Mesenchymal stem cell (in vitro differentiated cells and primary cell): ENCODE measurements at regions not wholly inside any gene's neighbourhood (a gene's known extent, or its start where the extent isn't known, plus 50 kb on each side); places are given as distances from the start of the nearest gene placed in this dataset.

Source experiments
- DNase-seq: peaks from one replicate; pipeline ENCODE4 v3.0.0-alpha.2; 2013
- H2AFZ ChIP-seq: one replicate; pipeline ENCODE4 v1.6.1; 2013; ENCODE audit warnings: low read depth, mild to moderate bottlenecking, control low read depth, inconsistent platforms, low read length, moderate library complexity
- H2AK5ac ChIP-seq: 2 replicates; pipeline ENCODE4 v1.6.1; 2013; ENCODE audit warnings: low read length, moderate library complexity, mild to moderate bottlenecking, inconsistent platforms; ENCODE audit not compliant: severe bottlenecking
- H2BK120ac ChIP-seq: one replicate; pipeline ENCODE4 v1.6.1; 2013; ENCODE audit warnings: low read depth, mild to moderate bottlenecking, inconsistent platforms, low read length, moderate library complexity
- H2BK12ac ChIP-seq, 2 experiments: one replicate each; pipeline ENCODE4 v1.6.1; 2013; ENCODE audit warnings: inconsistent platforms in 2 of 2, low read length in 2 of 2, mild to moderate bottlenecking in 2 of 2, moderate library complexity in 2 of 2, control low read depth in 1 of 2
- H2BK15ac ChIP-seq: one replicate; pipeline ENCODE4 v1.6.1; 2013; ENCODE audit warnings: mild to moderate bottlenecking, low read depth, inconsistent platforms; ENCODE audit not compliant: poor library complexity, severe bottlenecking
- H2BK5ac ChIP-seq: 2 replicates; pipeline ENCODE4 v1.6.1; 2013; ENCODE audit warnings: low read depth, mild to moderate bottlenecking, low read length, control low read depth, inconsistent platforms; ENCODE audit not compliant: poor library complexity, severe bottlenecking
- H3K14ac ChIP-seq, 2 experiments: one replicate each; pipeline ENCODE4 v1.6.1; 2013; ENCODE audit warnings: inconsistent platforms in 2 of 2, low read length in 2 of 2, control low read depth in 1 of 2, mild to moderate bottlenecking in 1 of 2, moderate library complexity in 1 of 2
- H3K18ac ChIP-seq, 2 experiments: one replicate each; pipeline ENCODE4 v1.6.1; 2013; ENCODE audit warnings: inconsistent platforms in 2 of 2, low read length in 2 of 2, control low read depth in 1 of 2, low read depth in 1 of 2, mild to moderate bottlenecking in 1 of 2
- H3K23ac ChIP-seq, 2 experiments: one replicate each; pipeline ENCODE4 v1.6.1; 2013; ENCODE audit warnings: inconsistent platforms in 2 of 2, low read length in 2 of 2, mild to moderate bottlenecking in 2 of 2, moderate library complexity in 2 of 2, control low read depth in 1 of 2
- H3K27ac ChIP-seq: 2 replicates; pipeline ENCODE4 v1.5.1; 2013; ENCODE audit warnings: mild to moderate bottlenecking, moderate library complexity, low read length, control low read depth, inconsistent platforms; ENCODE audit not compliant: poor library complexity, severe bottlenecking
- H3K27me3 ChIP-seq, 2 experiments: 2 replicates each; pipeline versions ENCODE4 v1.6.1 to v1.7.0; 2013; ENCODE audit warnings: low read length in 2 of 2, mild to moderate bottlenecking in 2 of 2, moderate library complexity in 2 of 2, control low read depth in 1 of 2, inconsistent platforms in 1 of 2; ENCODE audit not compliant: control insufficient read depth in 1 of 2, insufficient read depth in 1 of 2
- H3K36me3 ChIP-seq, 2 experiments: 2 replicates each; pipeline versions ENCODE4 v1.6.1 to v1.7.0; 2013; ENCODE audit warnings: low read length in 2 of 2, control low read depth in 1 of 2, inconsistent platforms in 1 of 2, low read depth in 1 of 2, mild to moderate bottlenecking in 1 of 2; ENCODE audit not compliant: insufficient read depth in 2 of 2, control insufficient read depth in 1 of 2
- H3K4ac ChIP-seq, 2 experiments: one replicate each; pipeline ENCODE4 v1.6.1; 2013; ENCODE audit warnings: inconsistent platforms in 2 of 2, low read length in 2 of 2, mild to moderate bottlenecking in 2 of 2, moderate library complexity in 2 of 2, control low read depth in 1 of 2, low read depth in 1 of 2
- H3K4me1 ChIP-seq: 2 replicates; pipeline ENCODE4 v1.6.1; 2013; ENCODE audit warnings: low read depth, low read length, control low read depth; ENCODE audit not compliant: control insufficient read depth, insufficient read depth
- H3K4me2 ChIP-seq: 2 replicates; pipeline ENCODE4 v1.6.1; 2013; ENCODE audit warnings: low read length, mild to moderate bottlenecking, inconsistent platforms; ENCODE audit not compliant: poor library complexity, severe bottlenecking
- H3K4me3 ChIP-seq, 2 experiments: 2 replicates each; pipeline versions ENCODE4 v1.5.1 to v1.7.0; 2013; ENCODE audit warnings: low read length in 2 of 2, mild to moderate bottlenecking in 2 of 2, control low read depth in 1 of 2, low read depth in 1 of 2; ENCODE audit not compliant: insufficient read depth in 1 of 2
- H3K79me1 ChIP-seq: replicated peaks from 2 replicates; pipeline ENCODE4 v1.6.1; 2013; ENCODE audit warnings: mild to moderate bottlenecking, control low read depth, low read length, inconsistent platforms; ENCODE audit not compliant: poor library complexity, severe bottlenecking
- H3K9ac ChIP-seq: 2 replicates; pipeline ENCODE4 v1.7.0; 2013; ENCODE audit warnings: mild to moderate bottlenecking, low read length, moderate library complexity
- H3K9me3 ChIP-seq: 2 replicates; pipeline ENCODE4 v1.7.0; 2013; ENCODE audit warnings: mild to moderate bottlenecking, low read length; ENCODE audit not compliant: control insufficient read depth
- H4K8ac ChIP-seq: one replicate; pipeline ENCODE4 v1.6.1; 2013; ENCODE audit warnings: inconsistent platforms, mild to moderate bottlenecking, low read length, moderate library complexity
- H4K91ac ChIP-seq: one replicate; pipeline ENCODE4 v1.6.1; 2013; ENCODE audit warnings: mild to moderate bottlenecking, low read length, inconsistent platforms
- WGBS: methylation state at CpG from one replicate; pipeline ENCODE4 v1.1.7; 2013; ENCODE audit warnings: mixed read lengths; 5-methylcytosine and 5-hydroxymethylcytosine counted together

- DNase-seq, result no peak
- H3K4me1 ChIP-seq, result no peaks in the 10 kb centered on the region
- no peak overlapping the region for H2BK5ac ChIP-seq
- H4K91ac ChIP-seq, result no peak overlapping the region
- no peak overlapping the region for H3K14ac ChIP-seq
- 98% methylated on average over 9 of the region's 10 CpGs for WGBS
- no peak overlapping the region for H2BK120ac ChIP-seq
- H3K9ac ChIP-seq, result no peak overlapping the region
- H2AFZ ChIP-seq, result no peak overlapping the region
- H3K79me1 ChIP-seq, result no peaks in the 10 kb centered on the region
- no peak overlapping the region for H3K18ac ChIP-seq
- H2AK5ac ChIP-seq, result no peak overlapping the region
- H3K4ac ChIP-seq, result no peak overlapping the region
- no peaks in the 10 kb centered on the region for H3K27me3 ChIP-seq
- H3K36me3 ChIP-seq, result no peaks in the 10 kb centered on the region
- H3K9me3 ChIP-seq, result no peaks in the 10 kb centered on the region
- no peak overlapping the region for H2BK12ac ChIP-seq
- H2BK15ac ChIP-seq, result no peak overlapping the region
- H3K4me3 ChIP-seq, result no peak overlapping the region
- H3K4me2 ChIP-seq, result no peak overlapping the region
- no peak overlapping the region for H3K23ac ChIP-seq
- H4K8ac ChIP-seq, result no peak overlapping the region
- H3K27ac ChIP-seq, result no peak overlapping the region
These were observed 162.6 kb upstream of the MAGI2 start for GRCh38 chr7:79615871-79616640.

- Histone ChIP-seq H3K79me1 (no peaks in the 10 kb centered on the region), H3K4me1 (no peaks in the 10 kb centered on the region), H3K9ac (no peak overlapping the region), H3K27me3 (no peaks in the 10 kb centered on the region), H4K91ac (no peak overlapping the region), H3K4ac (no peak overlapping the region), H2BK15ac (no peak overlapping the region), H3K9me3 (no peaks in the 10 kb centered on the region), H2BK120ac (no peak overlapping the region), H4K8ac (no peak overlapping the region), H2AK5ac (no peak overlapping the region), H3K14ac (no peak overlapping the region), H3K4me2 (no peak overlapping the region), H3K4me3 (no peak overlapping the region), H2AFZ (no peak overlapping the region), H3K27ac (no peak overlapping the region), H3K18ac (no peak overlapping the region), H3K23ac (no peak overlapping the region), H3K36me3 (no peaks in the 10 kb centered on the region), H2BK5ac (no peak overlapping the region), H2BK12ac (no peak overlapping the region)
- WGBS, result 40% methylated on average over 1 of the region's 3 CpGs
- no peak for DNase-seq
These were observed 162.0 kb upstream of the MAGI2 start for GRCh38 chr7:79615466-79615865.

GRCh38 chr7:79612903-79613302, 159.4 kb upstream of the MAGI2 start:
- no peak overlapping the region for H2BK5ac ChIP-seq
- 100% methylated on average over 1 of the region's 3 CpGs for WGBS
- H3K4ac ChIP-seq, result no peak overlapping the region

GRCh38 chr7:79612022-79612421, 158.6 kb upstream of the MAGI2 start:
- no peak overlapping the region for H3K9ac ChIP-seq
- WGBS, result no CpG with 5 or more reads among the region's 2 CpGs

More at GRCh38 chr7:79612903-79613302, 159.4 kb upstream of the MAGI2 start:
- Histone ChIP-seq H3K14ac (no peak overlapping the region), H3K23ac (no peak overlapping the region), H3K36me3 (no peaks in the 10 kb centered on the region), H2AFZ (no peak overlapping the region), H3K79me1 (no peaks in the 10 kb centered on the region), H3K4me2 (no peak overlapping the region), H3K9ac (no peak overlapping the region), H2BK15ac (no peak overlapping the region), H3K18ac (no peak overlapping the region), H2AK5ac (no peak overlapping the region), H2BK12ac (no peak overlapping the region), H4K8ac (no peak overlapping the region), H3K27ac (no peak overlapping the region), H3K4me1 (no peaks in the 10 kb centered on the region), H4K91ac (no peak overlapping the region), H3K9me3 (no peaks in the 10 kb centered on the region), H2BK120ac (no peak overlapping the region), H3K27me3 (no peaks in the 10 kb centered on the region), H3K4me3 (no peak overlapping the region)
- DNase-seq, result no peak

More at GRCh38 chr7:79612022-79612421, 158.6 kb upstream of the MAGI2 start:
- no peak overlapping the region for H2BK5ac ChIP-seq
- no peak overlapping the region for H3K4me3 ChIP-seq
- H2BK120ac ChIP-seq, result no peak overlapping the region
- no peak overlapping the region for H3K4me2 ChIP-seq
- H2BK12ac ChIP-seq, result no peak overlapping the region
- H4K8ac ChIP-seq, result no peak overlapping the region
- no peak overlapping the region for H2AFZ ChIP-seq
- no peak overlapping the region for H2BK15ac ChIP-seq
- no peak overlapping the region for H3K14ac ChIP-seq
- no peaks in the 10 kb centered on the region for H3K27me3 ChIP-seq
- DNase-seq, result no peak
- H3K23ac ChIP-seq, result no peak overlapping the region
- H3K79me1 ChIP-seq, result no peaks in the 10 kb centered on the region
- no peak overlapping the region for H2AK5ac ChIP-seq
- no peaks in the 10 kb centered on the region for H3K9me3 ChIP-seq
- H3K36me3 ChIP-seq, result no peaks in the 10 kb centered on the region
- H4K91ac ChIP-seq, result no peak overlapping the region
- no peak overlapping the region for H3K27ac ChIP-seq
- no peak overlapping the region for H3K4ac ChIP-seq
- no peak overlapping the region for H3K18ac ChIP-seq
- H3K4me1 ChIP-seq, result no peaks in the 10 kb centered on the region
